Activated T-cell treated with anti-CD3 and anti-CD28 coated beads for 24 hours (primary cell): ENCODE measurements at regions not wholly inside any gene's neighbourhood (a gene's known extent, or its start where the extent isn't known, plus 50 kb on each side); places are given as distances from the start of the nearest gene placed in this dataset.

Source experiments
- DNase-seq: peaks from one replicate; pipeline ENCODE4 v3.0.0-alpha.2; 2020; ENCODE audit warnings: low read depth

DNA sequence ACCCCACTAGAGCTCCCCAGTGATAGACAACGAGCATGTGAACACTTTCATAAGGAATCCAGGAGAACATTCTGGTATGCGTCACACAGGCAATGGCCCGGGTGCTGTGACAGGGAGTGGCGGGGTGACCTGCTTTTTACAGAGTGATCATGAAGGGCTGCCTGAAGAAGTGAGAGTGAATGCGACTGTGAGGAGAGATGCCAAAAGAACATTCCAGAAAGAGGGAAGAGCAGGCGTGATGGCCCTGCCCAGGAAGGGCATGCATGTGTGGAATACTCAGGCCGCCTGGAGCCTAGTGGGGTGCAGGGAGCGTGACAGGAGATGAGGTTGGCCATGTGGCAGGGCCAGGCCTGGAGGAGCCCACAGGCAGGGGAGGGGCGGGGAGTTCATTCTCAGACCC, 53.8 kb downstream of the FZD10 start:
- no peak for DNase-seq

DNA sequence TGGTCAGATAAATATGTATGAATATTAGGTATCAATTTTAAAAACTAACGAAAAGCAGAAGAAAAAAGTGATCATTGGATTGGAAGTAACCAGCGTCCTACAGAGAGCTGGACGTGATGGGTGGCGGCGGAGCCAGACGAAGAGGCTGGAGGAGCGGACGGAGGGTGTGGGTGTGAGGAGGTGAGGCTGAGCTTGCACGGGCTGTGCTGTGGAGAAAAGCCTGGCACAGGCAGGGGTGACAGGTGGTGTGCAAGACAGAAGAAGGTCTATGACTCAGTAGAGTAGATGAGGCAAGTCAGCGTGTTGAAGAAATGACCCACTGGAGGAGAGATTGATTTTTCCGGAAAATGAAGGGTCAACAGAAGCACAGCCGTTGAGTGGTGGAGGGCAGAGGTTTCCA, 56.4 kb downstream of the FZD10 start:
- no peak for DNase-seq

DNA sequence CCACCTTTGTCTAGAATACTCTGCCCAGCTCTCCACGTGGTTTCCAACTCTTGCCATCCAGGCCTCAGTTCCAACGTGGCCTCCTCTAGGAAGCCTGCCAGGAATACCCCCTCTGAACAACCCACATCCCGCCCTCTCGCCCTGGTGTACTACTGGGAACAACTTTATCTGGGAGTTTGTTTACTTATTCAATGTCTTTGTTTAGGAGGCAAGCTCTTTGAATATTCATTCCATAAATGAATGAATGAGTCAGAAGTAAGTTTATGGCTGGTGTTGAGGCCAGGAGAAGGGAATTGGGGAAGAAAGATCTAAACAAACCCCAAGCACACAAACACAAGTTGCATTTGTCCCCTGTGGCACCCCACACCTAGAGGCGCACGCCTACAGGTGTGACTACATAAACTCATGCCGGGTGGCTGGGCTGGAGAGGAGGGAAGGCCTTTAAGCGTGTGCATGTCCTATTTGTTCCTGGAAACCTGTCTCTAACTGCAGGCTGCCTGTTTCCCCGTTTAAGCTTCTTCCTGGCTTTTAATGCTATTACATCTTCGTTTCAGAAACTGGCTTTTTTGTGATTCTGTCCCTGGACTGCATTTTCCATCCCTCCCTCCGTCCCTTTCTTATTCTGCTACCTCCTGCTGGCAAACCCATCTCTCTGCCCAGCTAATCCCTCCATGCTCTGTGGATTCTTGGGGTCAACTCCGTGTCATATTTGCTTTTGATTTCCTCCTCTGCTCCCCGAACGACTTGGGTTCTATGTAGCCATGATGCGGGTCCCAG, 57.9 kb downstream of the FZD10 start:
- DNase-seq = no peak

DNA sequence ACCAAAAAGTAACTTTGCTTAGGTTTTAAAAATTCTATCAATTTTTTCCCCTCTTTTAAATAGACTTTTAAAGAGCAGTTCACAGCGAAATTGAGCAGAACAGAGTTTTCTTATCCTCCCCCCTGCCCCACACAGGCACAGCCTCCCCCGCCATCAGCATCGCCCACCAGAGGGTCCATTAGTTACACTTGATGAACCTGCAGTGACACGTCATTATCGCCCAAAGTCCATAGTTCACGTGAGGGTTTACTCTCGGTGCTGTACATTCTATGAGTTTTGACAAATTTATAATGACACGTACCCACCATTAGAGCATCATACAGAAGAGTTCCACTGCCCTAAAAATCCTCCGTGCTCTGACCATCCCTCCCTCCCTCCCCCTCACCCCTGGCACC, 58.4 kb downstream of the FZD10 start:
- DNase-seq = no peak

DNA sequence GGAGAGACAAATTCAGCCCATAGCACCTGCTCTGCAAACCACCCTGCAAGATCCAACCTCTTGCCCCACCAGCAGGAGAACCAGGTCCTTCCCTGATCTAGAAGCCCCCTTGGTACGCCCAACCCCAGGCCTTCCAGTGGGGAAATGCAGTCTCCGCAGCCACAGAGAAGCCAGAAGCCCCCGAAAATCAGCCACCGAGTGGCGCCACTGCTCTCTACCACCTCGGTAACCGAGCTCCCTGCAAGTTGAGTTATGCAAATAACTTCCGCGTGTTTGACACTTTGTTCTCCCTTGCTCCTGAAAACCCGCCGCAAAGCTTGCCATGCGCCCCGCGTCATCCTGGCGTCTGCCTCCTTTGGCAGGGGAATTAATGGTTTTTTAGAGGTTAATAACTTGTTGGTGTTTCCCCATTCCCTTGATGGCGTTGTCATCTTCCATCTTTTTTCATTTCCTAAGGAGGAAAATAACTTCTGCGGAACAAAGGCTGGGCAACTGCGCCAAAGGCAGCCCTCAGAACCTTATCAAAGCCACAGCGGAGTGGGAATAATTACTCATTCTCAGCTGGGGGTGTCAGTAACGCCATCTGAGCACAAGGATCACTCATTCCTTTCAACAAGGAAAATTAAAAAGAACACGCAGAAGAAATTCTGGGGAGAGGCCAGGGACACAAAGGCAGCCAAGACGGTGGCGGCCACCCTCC, 60.4 kb downstream of the FZD10 start:
- no peak for DNase-seq

DNA sequence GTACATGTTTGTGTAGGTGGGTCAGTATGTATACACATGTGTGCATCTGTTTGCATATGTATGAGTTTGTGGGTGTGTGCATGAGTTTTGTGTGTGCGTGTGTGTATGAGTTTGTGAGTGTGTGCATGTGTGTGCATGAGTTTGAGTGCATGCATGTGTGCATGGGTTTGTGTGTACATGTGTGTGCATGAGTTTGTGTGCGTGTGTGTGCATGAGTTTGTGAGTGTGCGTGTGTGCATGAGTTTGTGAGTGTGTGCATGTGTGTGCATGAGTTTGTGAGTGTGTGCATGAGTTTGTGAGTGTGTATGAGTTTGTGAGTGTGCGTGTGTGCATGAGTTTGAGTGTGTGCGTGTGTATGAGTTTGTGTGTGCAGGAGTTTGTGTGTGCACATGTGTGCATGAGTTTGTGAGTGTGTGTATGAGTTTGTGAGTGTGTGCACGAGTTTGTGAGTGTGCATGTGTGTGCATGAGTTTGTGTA, 61.5 kb downstream of the FZD10 start:
- DNase-seq = no peak

DNA sequence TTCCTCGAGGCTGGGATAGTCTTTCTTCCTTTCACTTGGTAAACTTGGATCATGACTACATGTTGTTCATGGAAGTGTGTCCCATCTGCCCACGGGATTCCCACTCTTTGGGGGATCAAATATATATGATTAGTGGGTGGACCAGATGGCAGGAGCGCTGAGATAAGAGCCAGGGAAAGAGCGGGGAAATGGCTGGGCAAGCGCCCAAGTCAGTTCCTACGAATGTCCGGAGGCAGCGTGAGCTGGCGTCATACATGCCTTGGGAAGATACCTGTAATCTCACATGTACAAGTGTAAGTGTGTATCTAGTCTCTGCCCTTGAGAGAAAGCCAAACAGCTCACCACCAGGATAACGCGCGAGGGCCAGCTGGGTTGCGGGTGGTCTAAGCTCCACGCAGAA, 62.3 kb downstream of the FZD10 start:
- DNase-seq = no peak

DNA sequence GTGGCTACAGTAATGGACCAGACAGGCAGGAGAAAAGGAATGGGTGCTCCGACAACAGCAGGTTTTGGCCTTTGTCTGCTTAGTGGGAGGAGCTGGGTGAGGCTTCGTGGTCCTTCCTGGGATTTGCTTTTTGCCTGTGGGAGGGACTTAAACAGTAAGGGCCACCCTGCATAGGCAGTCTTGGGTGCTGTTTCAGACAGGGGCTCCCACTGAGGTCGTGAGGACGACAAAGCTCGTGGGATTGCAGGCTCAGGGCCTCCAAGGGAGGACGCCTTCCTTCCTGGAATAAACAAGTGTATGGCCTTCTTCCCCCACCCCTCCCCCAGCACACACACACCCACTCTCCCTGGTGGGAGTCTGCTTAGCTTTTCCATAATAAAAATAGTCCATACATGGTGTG, 63.1 kb downstream of the FZD10 start:
- DNase-seq = no peak

DNA sequence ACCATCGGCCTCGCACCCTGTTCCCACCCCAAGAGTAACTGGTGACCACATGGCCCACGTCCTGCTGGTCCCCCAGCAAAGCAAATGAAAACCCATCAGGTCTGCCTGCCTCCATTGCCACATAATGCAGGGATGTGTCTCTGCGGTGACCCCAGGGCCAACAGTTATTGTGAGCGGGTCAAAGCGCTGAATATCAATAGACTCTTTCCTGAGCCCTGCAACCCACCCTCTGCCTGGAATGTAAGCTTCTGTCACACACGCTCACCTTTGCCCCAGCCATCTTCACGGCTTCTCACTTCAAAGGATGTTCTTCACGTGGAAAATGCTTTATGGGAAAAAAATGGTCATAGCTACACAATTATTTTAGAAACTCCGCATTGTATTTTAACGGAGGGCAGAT, 63.9 kb downstream of the FZD10 start:
- DNase-seq = no peak

DNA sequence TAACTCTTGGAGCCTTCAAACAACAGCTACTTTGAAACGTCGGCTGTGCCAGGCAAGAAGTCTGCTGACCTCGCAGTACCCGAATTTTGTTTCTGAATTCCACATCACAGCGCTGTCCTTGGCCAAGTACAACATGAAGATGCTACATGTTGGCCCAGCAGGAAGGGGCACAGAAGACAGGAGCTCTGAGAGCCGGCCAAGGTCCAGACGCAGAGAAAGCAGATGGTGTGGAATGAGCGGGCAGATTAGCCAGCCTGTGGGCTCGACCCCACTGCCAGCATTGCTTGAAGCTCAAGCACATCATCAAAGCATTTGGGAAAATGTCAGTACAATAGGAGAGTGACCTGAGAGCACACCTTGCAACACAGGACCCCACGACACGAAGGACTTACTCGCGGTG, 64.5 kb downstream of the FZD10 start:
- no peak for DNase-seq

DNA sequence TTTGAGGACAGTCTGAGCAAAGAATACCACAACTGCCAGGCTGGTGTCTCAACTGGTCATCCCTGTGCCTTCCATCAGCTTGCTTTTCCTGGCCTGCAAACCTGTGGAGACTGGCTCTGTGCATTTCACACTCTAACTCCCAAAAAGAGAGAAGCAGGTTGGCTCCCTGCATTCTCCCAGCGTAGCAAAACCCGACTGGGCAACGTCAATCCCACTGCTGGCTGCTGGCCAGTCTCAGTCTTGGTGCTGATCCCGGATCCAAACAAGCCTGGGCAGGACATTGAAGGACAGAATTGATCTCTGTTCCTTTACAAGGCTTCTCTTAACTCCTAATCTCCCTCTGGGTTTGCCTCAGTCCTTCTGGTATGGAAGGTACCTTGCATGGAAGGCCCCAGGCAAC, 65.4 kb downstream of the FZD10 start:
- no peak for DNase-seq

DNA sequence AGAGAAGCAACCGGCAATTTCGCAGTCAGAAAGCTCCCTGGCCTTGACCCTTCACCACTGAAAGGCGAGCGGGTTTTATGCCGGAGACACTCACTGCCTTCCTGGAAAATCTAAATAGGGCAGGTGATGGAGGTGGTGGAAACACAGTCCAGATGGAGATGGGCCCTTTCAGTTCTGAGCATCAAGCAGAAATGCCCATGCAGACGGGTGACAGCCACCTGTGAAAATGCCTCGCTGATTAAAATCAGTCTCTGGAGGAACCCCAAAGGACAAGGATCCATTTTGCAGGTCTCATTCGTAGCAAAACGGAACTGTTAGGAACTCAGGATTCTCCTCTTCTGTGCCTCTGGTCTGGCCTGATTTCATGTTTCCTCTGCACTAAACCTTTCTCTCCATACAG, 74.2 kb downstream of the FZD10 start:
- DNase-seq = no peak

DNA sequence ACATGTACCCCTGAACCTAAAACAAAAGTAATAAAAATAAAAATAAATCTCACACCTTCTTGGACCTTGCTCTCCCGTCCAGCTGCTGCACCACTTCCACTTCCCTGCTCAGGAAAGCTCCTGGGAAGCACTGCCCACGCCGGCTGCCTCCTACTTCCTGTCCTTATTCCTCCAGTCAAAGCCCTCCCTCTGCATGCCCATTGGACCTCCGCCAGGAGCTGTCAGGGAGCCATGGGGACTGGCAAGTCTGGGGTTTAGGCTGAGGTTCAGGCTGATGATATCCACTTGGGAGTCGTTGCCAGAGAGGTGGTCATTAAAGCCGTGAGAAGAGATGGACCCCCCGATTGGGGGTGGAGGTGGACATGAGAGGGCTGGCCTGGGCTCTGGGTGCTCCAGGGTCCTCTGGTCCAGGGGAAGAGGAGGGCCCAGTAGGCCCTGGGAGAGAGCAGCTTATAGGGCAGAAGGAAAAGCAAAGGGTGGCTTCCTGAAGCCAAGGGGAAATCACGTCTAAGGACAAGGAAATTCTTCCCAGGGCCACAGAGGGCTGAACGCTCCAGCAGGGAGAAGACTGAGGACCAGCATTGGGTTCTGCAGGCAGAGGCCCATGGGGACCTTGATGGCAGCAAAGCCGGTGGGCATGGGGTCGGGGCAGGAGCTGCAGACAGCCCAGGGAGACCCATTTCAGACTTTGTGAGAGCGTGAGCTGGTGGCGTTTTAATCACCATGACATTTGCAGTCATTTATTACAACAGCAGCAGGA, 78.7 kb downstream of the FZD10 start:
- no peak for DNase-seq

DNA sequence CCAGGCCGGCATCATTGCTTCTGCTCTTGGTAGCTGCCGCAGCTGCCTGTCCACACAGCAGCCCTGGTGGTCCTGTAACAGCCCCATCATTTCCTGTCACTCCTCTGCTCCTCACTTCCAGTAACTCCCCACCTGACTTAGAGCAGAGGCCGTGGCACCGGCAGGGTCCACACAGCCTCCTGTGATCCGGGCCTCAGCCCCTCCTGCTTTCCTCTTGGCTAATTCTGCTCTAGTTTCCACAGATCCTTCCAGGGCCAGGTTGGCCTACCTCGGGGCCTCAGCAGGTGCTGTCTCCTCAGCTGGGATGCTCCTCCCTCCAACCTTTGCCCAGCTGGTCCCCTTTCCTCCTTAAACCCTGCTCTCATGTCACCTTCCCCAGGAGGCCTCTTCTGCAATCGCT, 80.2 kb downstream of the FZD10 start:
- DNase-seq = no peak

DNA sequence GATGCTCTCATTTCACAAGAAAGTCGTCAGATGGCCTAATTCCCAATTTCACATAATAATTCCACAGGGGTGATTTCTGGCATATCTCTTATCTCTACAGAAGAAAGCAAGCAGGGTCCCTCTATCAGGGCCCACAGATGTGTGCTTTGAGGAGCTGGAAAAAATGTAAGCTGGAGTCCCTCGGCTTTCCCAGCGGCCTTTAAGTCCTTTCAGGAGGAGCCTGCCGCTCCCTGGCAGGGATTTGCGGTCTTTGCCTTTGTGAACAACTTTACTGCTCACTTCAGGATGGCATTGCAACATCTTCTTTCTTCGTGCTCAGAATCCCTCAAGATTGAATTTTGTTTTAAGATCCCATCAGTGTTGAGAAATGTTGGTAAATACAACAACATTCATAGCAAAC, 83.0 kb downstream of the FZD10 start:
- DNase-seq = no peak

DNA sequence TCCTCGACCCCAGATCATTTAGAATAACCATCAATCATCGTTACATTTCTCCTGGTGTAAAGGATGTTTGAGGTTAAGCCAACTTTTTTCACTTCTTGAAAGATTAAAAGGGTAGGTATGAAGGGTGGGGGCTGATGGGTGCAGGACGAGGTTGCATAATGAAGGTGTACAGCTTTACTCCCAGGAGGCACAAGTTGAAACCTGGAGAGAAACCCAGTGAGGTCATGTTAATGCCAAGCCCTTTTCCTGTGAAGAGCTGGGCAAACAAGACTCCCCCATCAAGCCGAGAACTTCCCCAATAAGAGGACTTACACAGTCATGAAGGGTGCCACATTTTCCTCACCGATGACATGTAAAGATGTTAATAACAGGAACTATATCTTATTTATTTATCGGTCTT, 84.3 kb downstream of the FZD10 start:
- DNase-seq = no peak

DNA sequence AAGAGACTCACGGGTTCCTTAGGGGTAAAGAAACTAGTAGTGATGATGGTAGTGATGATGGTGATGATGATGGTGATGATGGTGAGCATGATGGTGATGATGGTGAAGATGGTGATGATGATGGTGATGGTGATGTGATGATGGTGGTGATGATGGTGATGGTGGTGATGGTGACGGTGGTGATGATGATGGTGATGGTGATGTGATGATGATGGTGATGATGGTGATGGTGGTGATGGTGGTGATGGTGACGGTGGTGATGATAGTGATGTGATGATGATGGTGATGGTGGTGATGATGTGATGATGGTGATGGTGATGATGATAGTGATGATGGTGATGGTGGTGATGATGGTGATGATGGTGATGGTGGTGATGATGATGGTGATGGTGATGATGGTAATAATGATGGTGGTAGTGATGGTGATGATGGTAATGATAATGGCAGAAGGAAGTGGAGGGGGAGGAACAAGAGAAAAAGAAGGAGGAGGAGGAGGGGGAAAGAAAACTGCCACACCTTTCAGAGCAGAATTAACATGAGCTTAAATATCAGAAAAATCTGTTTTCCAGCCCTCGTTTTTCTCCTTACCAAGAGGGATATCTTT, 85.5 kb downstream of the FZD10 start:
- DNase-seq = no peak

DNA sequence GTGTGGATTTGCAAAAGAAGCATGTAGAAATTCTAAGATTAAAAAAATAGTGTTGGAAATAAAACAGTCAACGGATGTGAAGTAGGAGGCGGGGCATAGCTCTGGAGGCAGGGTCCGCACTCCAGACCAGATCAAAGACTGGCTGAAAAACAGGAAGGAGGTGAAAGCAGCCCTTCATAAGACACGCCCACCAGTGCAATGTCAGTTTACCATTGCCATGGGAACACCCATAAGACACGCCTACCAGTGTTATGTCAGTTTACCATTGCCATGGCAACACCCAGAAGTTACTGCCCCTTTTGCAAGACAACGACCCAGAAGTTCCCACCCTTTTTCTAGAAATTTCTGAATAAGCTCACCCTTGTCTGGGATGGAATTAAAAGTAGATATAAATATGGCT, 87.1 kb downstream of the FZD10 start:
- no peak for DNase-seq

DNA sequence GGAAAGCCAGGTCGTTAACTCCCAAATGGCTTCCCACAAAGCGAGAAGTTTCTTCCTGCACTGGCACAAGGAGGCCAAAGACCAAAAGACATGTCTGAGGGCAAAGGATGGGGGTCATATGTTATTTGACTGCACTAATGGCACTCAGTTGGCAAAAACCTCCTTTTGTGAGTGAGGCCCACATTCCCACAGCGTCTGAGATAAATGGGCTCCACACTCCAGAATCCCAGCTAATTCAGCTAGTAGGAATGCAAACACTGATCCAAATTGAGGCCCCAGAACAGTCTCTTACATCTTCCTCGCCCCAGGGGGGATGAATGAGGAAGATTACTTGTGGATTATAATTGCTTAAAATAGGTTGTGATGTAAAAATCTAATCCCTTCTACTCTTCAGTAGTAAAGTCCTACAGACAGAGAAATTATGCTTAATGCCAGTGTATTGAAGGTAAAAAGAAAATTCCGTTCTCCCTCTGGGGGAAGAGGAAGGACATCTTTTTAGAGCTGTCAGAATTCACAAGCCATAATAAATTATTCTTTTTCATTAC, 86.4 kb upstream of the PIWIL1 start:
- no peak for DNase-seq

DNA sequence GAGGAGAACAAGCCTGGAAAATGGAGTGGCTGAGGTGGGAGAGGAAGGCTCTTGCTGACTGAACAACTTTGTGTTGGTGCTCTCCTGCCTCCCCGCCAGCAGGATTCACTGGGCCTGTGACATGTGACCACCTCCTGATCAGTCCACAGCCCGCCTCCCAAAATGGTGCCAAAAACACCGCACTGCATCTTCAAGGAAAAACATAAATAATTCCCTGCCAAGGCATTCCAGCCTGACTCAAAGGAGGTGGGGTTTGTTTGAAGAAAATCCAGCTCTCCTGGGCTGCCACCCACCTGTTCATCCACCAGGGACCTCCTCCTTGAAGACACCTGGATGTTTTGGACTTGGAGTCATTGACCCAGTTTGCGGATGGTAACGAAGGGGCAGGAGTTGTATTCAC, 83.8 kb upstream of the PIWIL1 start:
- DNase-seq = no peak

DNA sequence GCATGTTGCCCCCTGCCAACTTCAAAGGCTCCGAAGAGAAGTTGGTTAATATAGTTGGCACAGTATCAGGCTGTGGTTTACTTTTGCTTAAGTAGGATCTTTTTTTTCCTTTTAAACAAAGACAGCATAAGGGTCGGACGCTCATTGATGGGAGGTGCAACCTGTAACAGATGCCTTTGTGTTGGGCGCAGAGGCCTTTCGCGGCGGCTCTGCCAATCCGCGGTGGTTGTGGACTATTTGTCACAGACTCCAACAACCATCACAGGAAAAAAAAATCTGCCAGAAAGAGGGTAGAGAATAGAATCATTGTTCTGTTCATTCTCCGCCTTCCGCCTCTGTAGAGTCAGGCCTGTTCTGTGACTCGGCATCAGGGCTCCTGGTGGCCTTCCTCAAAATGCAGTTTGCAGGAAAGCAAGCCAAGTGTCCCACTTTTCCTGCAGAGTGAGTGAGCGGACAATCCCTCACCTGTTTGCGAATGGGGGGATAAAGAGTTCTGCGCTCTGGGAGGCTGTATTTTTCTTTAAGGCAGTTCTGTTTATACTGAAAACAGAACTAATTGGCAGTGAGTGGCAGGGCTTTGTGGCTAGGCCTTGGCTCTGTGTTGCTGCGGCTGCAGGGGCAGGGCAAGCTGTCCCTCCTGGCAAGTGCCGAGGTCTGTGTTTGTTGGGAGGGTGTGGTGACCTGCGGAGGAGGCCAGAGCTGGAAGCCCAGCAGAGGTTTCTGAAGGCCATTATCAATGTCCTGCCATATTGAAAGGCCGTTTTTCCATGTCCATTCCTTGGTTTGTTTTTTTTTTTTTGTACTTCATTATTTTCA, 83.0 kb upstream of the PIWIL1 start:
- DNase-seq = no peak

DNA sequence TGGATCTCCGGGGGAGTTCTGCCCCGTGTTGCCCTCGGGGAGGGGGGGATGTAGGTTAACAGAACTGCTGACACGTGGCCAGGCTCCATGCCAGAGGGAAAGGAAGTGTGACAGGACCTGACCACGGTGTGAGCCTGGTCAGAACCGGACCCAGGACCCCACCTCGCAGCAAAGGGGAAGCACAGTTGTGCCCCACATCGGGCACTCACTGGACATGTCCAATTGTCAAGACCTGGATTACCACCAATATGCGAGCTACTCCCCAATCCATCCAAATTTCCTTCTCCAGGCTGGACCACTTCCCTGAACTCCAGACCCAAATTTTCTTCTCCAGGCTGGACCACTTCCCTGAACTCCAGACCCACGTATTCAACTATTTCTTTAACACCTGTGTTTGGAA, 78.8 kb upstream of the PIWIL1 start:
- DNase-seq = no peak
